ENCODE measurements at regions not wholly inside any gene's neighbourhood (a gene's known extent, or its start where the extent isn't known, plus 50 kb on each side); places are given as distances from the start of the nearest gene placed in this dataset.
"Not testable (repeated sequence)": the region's sequence is repeated elsewhere in the genome, so short reads cannot be mapped to it uniquely, and the experiment has no call there.

DNA sequence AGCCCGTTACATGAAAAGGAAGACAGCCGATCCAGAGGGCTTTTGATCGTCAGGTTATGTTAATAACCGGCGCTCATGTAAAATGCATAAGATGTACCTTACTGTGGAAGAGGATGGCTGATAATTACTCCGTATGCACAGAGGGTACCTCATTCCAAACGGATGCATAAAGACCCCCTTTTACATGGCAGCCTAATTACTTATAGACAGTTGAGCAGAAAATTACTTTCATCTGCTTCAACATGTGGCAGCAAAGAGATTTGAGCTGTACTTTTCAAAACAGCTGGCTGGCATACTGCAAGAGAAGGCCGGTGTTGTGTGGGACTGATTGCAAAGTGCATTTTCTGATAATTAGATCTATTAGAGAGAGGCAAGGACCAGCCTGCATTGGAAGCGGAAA is 103.4 kb downstream of the SHOX start:
- no peak for DNase-seq (ENCODE audit: low read depth)

DNA sequence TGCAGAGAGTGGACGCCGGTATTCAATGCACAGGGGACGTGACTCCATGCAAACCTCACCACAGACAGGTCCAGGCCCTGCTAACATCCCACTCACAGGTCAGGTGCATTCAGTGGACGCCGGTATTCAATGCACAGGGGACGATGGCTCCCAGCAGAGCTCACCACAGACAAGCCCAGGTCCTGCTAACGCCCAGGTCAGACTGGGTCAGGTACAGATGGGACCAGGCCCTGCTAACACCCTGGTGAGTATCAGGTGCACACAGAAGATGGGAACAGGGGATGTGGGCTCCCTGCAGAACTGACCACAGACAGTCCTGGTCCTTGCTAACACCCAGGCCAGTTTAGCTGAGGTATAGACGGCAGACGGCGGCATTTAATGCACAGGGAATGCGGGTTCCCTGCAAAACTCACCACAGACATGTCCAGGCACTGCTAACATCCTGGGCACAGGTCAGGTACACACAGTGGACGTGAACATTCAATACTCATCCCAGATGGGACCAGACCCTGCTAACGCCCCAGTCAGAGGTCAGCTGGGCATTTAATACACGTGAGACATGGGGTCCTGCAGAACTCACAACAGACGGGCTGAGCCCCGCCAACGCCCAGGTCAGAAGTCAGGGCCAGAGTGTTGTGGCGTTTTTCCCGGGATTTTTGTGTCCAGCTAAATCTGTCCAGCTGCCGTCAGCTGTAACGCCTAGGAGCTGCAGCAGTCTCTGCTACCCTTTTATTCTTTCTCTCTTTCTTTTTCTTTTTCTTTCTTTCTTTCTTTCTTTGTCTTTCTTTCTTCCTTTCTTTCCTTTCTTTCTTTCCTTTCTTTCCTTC is 99.2 kb downstream of the SHOX start:
- DNase-seq (ENCODE audit: low read depth) = no peak

DNA sequence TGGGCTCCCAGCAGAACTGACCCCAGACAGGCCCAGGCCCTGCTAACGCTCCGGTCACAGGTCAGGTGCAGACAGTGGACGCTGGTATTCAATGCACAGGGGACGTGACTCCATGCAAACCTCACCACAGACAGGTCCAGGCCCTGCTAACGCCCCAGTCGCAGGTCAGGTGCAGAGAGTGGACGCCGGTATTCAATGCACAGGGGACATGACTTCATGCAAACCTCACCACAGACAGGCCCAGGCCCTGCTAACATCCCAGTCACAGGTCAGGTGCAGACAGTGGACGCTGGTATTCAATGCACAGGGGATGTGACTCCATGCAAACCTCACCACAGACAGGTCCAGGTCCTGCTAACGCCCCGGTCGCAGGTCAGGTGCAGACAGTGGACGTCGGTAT is 98.5 kb downstream of the SHOX start:
- DNase-seq (ENCODE audit: low read depth) = not testable (repeated sequence)

DNA sequence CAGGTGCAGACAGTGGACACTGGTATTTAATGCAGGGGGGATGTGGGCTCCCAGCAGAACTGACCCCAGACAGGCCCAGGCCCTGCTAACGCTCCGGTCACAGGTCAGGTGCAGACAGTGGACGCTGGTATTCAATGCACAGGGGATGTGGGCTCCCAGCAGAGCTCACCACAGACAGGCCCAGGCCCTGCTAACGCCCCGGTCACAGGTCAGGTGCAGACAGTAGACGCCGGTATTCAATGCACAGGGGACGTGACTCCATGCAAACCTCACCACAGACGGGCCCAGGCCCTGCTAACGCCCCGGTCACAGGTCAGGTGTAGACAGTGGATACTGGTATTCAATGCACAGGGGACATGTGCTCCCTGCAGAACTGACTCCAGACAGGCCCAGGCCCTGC is 98.0 kb downstream of the SHOX start:
- not testable (repeated sequence) for DNase-seq (ENCODE audit: low read depth)

DNA sequence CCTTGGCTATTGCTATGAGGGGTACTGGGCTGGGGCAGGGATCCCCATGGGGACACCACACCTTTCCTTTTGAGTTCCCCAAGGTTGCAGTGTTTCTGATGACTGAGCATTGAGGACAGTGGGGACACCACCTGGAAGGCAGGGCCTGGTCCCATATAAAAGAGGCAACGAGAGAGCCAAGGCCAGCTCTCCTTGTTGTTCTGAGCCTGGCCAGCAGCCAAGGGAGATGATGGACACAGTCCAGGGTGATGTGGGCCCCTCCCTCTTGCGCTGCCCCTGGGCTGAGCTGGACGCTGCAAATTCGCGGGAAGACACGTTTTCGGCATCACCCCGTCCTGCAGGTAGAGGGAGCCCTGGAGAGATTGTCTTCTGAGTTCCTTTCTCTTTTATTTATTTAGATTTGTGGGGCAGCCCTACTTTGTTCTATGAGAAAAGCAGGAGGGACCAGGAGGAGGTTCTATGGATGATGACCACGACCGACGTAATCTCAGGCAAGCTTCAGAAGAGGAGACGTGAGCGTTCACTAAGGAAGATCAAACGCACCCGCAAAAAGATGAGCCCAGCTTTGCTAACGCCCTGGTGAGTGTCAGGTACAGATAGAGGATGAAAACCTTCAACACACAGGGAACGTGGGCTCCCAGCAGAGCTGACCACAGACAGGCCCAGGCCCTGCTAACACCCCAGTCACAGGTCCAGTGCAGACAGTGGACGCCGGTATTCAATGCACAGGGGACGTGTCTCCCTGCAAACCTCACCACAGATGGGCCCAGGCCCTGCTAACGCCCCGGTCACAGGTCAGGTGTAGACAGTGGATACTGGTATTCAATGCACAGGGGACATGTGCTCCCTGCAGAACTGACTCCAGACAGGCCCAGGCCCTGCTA is 97.4 kb downstream of the SHOX start:
- no peak for DNase-seq (ENCODE audit: low read depth)

DNA sequence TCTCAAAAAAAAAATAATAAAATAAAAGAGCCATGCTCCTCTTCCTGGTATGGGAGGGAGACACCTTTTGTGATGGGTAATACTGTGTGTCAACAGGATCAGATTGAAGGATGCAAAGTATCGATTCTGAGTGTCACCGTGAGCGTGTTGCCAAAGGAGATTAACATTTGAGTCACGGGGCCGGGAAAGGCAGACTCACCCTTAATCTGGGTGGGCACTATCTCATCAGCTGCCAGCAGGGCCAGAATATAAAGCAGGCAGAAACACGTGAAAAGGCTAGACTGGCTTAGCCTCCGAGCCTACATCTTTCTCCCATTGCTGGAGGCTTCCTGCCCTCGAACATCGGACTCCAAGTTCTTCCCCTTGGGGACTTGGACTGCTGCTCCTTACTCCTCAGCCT is 95.4 kb downstream of the SHOX start:
- no peak for DNase-seq (ENCODE audit: low read depth)

DNA sequence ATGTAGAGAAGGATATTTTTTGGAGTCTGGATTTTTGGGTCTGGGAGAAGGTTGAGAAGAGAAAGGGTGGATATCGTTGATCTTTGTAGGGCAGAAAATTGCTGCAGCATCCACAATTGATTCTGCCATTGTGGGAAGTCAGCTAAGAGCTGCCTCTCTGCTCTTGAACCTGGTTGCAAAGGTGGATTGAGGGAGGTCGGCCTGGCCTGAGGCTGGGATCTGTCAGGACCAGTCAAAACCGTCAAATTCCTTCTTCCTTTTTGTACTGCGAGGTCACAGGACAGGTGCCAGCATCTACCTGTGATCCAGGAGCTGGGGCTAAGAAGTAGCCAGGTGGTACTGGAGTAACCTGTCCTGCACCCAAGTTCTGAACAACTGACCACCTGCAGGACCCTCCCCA is 93.7 kb downstream of the SHOX start:
- DNase-seq (ENCODE audit: low read depth) = no peak

DNA sequence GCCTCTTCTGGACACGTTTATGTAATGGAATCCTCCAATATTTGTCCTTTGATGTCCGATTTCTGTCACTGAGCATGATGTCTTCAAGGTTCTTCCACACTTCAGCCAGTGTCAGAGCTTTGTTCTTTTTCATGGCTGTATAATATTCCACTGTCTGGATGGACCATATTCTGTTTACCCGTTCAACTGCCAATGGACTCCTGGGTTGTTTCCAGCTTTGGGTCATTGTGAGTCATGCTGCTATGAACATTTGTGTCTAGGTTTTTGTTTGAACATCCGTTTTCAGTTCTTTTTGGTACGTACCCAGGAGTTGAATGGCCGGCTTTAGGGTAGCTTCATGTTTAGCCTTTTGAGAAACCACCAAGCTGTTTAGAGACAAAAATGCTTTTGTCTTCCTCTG is 93.2 kb downstream of the SHOX start:
- DNase-seq (ENCODE audit: low read depth) = no peak

DNA sequence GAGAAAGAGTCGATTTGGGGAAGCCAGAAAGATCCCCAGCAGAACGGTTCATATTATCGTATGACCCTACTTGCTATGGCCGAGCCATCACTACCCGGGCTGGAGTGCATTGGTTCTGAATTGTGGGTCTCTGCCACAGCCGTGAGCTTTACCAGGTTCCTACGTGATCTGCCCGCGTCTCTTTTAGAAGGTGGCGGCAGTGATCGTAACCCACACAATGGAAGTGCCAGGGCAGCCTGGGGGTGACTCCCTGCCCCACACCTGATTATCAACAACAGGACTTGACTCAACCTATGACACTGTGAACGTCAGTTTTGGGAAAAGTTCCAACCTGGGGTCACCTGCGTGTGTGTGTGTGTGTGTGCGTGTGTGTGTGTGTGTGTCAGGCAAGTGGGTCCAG is 90.8 kb downstream of the SHOX start:
- no peak for DNase-seq (ENCODE audit: low read depth)

DNA sequence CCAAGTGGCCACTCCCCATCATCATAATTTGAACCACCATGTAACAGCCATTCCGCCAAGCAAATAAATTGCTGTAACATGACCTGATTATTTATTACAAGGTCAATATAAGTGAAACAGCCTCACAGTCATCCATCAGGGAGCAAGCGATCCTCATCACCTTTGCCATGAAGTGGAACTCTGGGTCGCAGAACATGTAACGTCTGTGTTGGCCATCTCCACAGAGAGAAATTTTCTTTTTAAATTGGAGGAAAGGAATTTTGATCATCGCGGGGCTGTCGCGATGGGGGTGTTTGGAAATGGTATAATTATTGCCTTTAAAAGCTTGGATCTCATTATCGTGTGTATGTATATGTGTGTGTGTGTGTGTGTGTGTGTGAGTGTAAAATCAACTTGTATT is 90.2 kb downstream of the SHOX start:
- no peak for DNase-seq (ENCODE audit: low read depth)

DNA sequence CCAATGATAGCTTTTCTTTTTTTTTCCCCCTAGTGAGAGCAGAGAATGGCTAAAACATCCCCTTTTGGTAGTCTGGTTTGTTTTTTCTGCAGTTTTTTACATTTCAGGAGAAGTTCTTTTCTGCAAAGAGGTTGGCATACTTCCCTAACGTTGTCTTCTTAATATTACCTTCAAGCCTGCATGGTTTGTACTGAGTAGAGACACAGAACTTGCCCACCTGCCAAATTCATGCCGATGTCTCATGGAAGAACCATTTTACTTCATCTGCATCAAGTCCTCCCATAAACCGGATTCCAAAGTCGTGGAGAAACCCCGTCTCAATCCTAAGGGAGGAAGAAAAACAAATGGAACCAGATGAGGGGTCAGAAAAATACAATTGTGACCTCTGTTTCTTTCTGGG is 89.7 kb downstream of the SHOX start:
- DNase-seq (ENCODE audit: low read depth) = no peak

DNA sequence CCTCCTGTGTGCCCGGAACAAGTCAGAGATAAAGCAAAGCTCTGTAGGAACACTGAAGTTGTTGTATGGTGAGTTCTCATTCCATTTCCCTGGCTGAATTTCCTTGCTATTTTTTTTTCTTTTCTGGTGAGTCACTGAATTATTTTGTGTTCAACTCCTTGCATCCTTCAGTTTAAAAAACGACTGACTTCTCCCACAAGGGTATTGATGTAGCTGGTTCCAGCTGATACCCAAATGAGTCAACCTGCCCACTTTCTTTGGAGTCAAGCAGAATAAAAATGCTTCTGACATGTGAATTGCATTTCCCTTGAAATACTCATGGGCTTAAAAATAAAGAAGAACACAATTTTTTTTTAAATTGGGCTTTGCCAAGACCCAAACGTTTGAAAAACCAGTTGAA is 85.5 kb downstream of the SHOX start:
- no peak for DNase-seq (ENCODE audit: low read depth)

DNA sequence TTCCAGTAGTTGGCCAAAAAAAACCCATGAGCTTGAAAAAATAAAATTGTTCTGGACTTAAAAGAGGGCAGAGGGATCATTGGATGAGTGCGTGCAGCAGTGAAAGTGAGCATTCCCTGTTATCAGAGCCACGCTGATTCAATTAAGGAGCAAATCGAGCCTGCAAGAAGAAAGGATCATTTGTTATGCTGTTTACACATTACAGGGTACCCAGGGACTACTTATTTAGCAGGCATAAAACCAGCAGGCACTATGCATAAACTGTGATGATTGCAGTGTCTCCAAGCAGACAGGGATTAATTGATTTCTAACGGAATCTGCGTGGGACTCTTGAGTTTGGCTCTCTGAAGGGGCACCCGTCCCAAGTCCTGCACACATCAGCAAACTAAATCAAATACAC is 83.5 kb downstream of the SHOX start:
- no peak for DNase-seq (ENCODE audit: low read depth)

Data from non-pigmented ciliary epithelial cell (primary cell).